ENCODE measurements at regions not wholly inside any gene's neighbourhood (a gene's known extent, or its start where the extent isn't known, plus 50 kb on each side); places are given as distances from the start of the nearest gene placed in this dataset.
A peak's percentile ranks its signal among the peaks of the same experiment; 100 is the strongest.
"Not testable (repeated sequence)": the region's sequence is repeated elsewhere in the genome, so short reads cannot be mapped to it uniquely, and the experiment has no call there.

GRCh38 chr5:119299242-119299614 lies 56.6 kb upstream of the TNFAIP8 start:
- ATAC-seq, H3K27me3 Mint-ChIP-seq, DNase-seq, H3K9me3 Mint-ChIP-seq: not testable (repeated sequence)
- Mint-ChIP-seq H3K36me3 (ENCODE audit: low read depth) (peaks cover 16% of the 10 kb centered on the region), H3K27ac (peak overlapping the region; percentile 95), H3K4me3 (peak overlapping the region; percentile 83), H3K4me1 (peaks cover 68% of the 10 kb centered on the region)

DNA sequence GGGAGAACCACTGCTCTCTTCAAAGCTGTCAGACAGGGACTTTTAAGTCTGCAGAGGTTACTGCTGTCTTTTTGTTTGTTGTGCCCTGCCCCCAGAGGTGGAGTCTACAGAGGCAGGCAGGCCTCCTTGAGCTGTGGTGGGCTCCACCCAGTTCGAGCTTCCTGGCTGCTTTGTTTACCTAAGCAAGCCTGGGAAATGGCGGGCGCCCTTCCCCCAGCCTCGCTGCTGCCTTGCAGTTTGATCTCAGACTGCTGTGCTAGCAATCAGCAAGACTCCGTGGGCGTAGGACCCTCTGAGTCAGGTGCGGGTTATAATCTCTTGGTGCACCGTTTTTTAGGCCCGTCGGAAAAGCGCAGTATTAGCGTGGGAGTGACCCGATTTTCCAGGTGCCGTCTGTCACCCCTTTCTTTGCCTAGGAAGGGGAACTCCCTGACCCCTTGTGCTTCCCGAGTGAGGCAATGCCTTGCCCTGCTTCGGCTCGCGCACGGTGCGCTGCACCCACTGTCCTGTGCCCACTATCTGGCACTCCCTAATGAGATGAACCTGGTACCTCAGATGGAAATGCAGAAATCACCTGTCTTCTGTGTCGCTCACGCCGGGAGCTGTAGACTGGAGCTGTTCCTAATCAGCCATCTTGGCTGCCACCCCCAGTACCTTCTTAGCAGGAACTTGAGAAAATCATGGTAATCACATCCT lies 56.1 kb upstream of the TNFAIP8 start:
- peak overlapping the region; percentile 95 for H3K27ac Mint-ChIP-seq
- peak; percentile 38 for ATAC-seq

GRCh38 chr5:119300311-119300670 lies 55.5 kb upstream of the TNFAIP8 start:
- ATAC-seq (no peak), DNase-seq (no peak)
- Mint-ChIP-seq H3K4me3 (peak overlapping the region; percentile 83), H3K36me3 (ENCODE audit: low read depth) (peaks cover 8% of the 10 kb centered on the region), H3K27me3 (no peaks in the 10 kb centered on the region), H3K9me3 (no peaks in the 10 kb centered on the region), H3K4me1 (peaks cover 77% of the 10 kb centered on the region), H3K27ac (peak overlapping the region; percentile 95)

More for the DNA sequence above, 56.1 kb upstream of the TNFAIP8 start:
- Mint-ChIP-seq H3K36me3 (ENCODE audit: low read depth) (peaks cover 12% of the 10 kb centered on the region), H3K4me3 (peak overlapping the region; percentile 83), H3K4me1 (peaks cover 74% of the 10 kb centered on the region)
- H3K9me3 Mint-ChIP-seq, H3K27me3 Mint-ChIP-seq: not testable (repeated sequence)
- DNase-seq: peak; percentile 89

DNA sequence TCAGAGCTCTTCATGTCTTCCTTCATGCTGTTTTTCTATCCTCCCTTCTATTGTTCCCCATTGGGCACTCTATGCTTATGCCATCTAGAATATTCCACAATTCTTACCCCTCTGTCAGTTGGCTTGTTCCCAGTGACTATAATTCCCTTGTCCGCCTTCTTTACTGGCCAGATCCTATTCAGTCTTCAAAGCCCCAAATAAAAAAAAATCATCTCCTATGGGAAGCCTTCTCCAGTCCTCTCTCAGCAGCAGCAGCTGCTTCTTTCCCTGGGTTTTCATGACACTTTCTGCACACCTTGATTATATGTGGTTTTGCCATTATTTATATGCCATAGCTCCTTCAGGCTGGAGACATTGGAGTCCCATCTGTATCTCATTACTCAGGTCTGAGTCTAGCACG lies 54.6 kb upstream of the TNFAIP8 start:
- no peak for ATAC-seq
- peak overlapping the region; percentile 83 for H3K4me3 Mint-ChIP-seq
- peaks cover 8% of the 10 kb centered on the region for H3K36me3 Mint-ChIP-seq (ENCODE audit: low read depth)
- no peak for DNase-seq
- H3K9me3 Mint-ChIP-seq: no peaks in the 10 kb centered on the region
- no peaks in the 10 kb centered on the region for H3K27me3 Mint-ChIP-seq
- peaks cover 86% of the 10 kb centered on the region for H3K4me1 Mint-ChIP-seq
- H3K27ac Mint-ChIP-seq: peak overlapping the region; percentile 95

- H3K4me1 Mint-ChIP-seq: peaks cover 91% of the 10 kb centered on the region
- peak overlapping the region; percentile 86 for H3K27ac Mint-ChIP-seq
- DNase-seq (no peak), ATAC-seq (no peak)
- no peak overlapping the region for H3K4me3 Mint-ChIP-seq
- peaks cover 7% of the 10 kb centered on the region for H3K36me3 Mint-ChIP-seq (ENCODE audit: low read depth)
- H3K27me3 Mint-ChIP-seq: no peaks in the 10 kb centered on the region
- no peaks in the 10 kb centered on the region for H3K9me3 Mint-ChIP-seq
Observed at GRCh38 chr5:119301906-119302305, 53.9 kb upstream of the TNFAIP8 start.

- Mint-ChIP-seq H3K36me3 (ENCODE audit: low read depth) (peaks cover 6% of the 10 kb centered on the region), H3K27me3 (no peaks in the 10 kb centered on the region), H3K4me1 (peaks cover 93% of the 10 kb centered on the region), H3K4me3 (peak overlapping the region; percentile 35), H3K9me3 (no peaks in the 10 kb centered on the region), H3K27ac (peak overlapping the region; percentile 86)
- ATAC-seq: no peak
- no peak for DNase-seq
Observed at GRCh38 chr5:119302449-119302848, 53.4 kb upstream of the TNFAIP8 start.

- peaks cover 6% of the 10 kb centered on the region for H3K36me3 Mint-ChIP-seq (ENCODE audit: low read depth)
- ATAC-seq (peak; percentile 65), DNase-seq (no peak)
- peak overlapping the region; percentile 35 for H3K4me3 Mint-ChIP-seq
- H3K9me3 Mint-ChIP-seq: no peaks in the 10 kb centered on the region
- H3K27ac Mint-ChIP-seq: peak overlapping the region; percentile 86
- H3K27me3 Mint-ChIP-seq: no peaks in the 10 kb centered on the region
- H3K4me1 Mint-ChIP-seq: peaks cover 94% of the 10 kb centered on the region
Observed at GRCh38 chr5:119302916-119303897, 52.6 kb upstream of the TNFAIP8 start.

DNA sequence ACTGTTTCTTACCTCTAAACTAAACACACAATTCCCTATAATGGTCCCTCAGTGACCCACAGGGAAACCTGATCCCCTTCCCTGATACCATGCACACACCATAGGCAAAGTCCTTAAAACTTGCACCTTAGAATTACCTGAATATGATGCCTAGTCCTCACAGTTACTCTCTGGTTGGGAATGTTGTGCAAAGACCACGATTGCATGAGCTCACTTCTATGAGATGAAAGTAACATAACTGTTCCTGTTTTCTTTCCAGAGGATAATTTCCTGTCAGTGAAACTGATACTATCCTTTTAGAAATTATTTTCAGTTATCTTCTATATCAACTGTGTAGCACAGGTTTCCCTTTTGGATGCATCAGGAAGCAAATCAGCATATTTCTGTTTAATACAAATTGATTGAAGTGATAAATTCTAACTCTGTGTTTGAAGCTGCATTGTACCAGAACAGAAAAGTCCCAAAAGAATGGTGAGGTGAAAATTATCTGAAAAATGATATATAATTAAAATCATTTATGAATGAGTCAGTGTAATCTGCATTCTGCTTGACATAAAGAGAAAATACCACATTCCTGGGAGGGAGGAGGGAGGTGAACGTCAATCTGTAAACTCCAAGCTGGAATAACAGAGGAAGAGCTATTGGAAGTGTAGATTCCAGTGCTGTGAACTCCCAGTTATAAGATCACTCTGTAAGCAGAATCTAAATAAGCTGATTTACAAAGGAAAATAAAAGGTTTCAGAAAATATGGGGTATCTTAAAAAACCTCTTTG lies 51.2 kb upstream of the TNFAIP8 start:
- no peaks in the 10 kb centered on the region for H3K27me3 Mint-ChIP-seq
- ATAC-seq (no peak), DNase-seq (no peak)
- peaks cover 97% of the 10 kb centered on the region for H3K4me1 Mint-ChIP-seq
- H3K27ac Mint-ChIP-seq: peak overlapping the region; percentile 86
- H3K9me3 Mint-ChIP-seq: no peaks in the 10 kb centered on the region
- H3K4me3 Mint-ChIP-seq: no peak overlapping the region
- H3K36me3 Mint-ChIP-seq (ENCODE audit: low read depth): peaks cover 14% of the 10 kb centered on the region

All from activated naive CD8-positive, alpha-beta T cell treated with anti-CD3 and anti-CD28 coated beads, Interleukin-2, amount 50 U/mL, for 24 hours (primary cell).